ENCODE measurements at regions not wholly inside any gene's neighbourhood (a gene's known extent, or its start where the extent isn't known, plus 50 kb on each side); places are given as distances from the start of the nearest gene placed in this dataset.

- TF ChIP-seq PRRX2 (CRISPR knock-in tag; IDR thresholded peaks at IDR 0.05), result no peak
- no peak for TF ChIP-seq E2F5 (CRISPR knock-in tag; IDR thresholded peaks at IDR 0.05)
- no peak for TF ChIP-seq ERG (CRISPR knock-in tag; IDR thresholded peaks at IDR 0.05)
- TF ChIP-seq MXD4 (CRISPR knock-in tag; IDR thresholded peaks at IDR 0.05; ENCODE audit: borderline replicate concordance), result no peak
- no peak for TF ChIP-seq SOX15 (CRISPR knock-in tag; IDR thresholded peaks at IDR 0.05)
- no peak for TF ChIP-seq ZNF281 (CRISPR knock-in tag; IDR thresholded peaks at IDR 0.05)
- TF ChIP-seq ZNF219 (CRISPR knock-in tag; IDR thresholded peaks at IDR 0.05; ENCODE audit: borderline replicate concordance), result no peak
- no peak for TF ChIP-seq USF1 (CRISPR knock-in tag; IDR thresholded peaks at IDR 0.05)
- no peak for TF ChIP-seq HMGA2 (CRISPR knock-in tag; IDR thresholded peaks at IDR 0.05)
- no peak for ATAC-seq
- Mint-ChIP-seq H3K27ac (no peak overlapping the region), H3K4me3 (no peak overlapping the region), H3K4me1 (peaks cover 2% of the 10 kb centered on the region; the same call in 1 of the 2 replicates), H3K36me3 (no peaks in the 10 kb centered on the region), H3K27me3 (ENCODE audit: low read depth) (no peaks in the 10 kb centered on the region), H3K9me3 (peaks cover 6% of the 10 kb centered on the region; the same call in 1 of the 2 replicates)
- ChIA-PET POLR2A (no interaction called here), CTCF (no interaction called here)
- DNase-seq (ENCODE audit: low spot score), result no peak
Observed at GRCh38 chr5:118224546-118224945, 763.8 kb downstream of the DTWD2 start.

- Mint-ChIP-seq H3K27ac (no peak overlapping the region), H3K27me3 (ENCODE audit: low read depth) (no peaks in the 10 kb centered on the region), H3K36me3 (no peaks in the 10 kb centered on the region), H3K4me1 (no peaks in the 10 kb centered on the region), H3K9me3 (peaks cover 7% of the 10 kb centered on the region; the same call in 1 of the 2 replicates), H3K4me3 (no peak overlapping the region)
- ATAC-seq (no peak), DNase-seq (ENCODE audit: low spot score) (no peak)
- CTCF ChIA-PET, result no interaction called here
- POLR2A ChIA-PET, result no interaction called here
- TF ChIP-seq SOX15 (CRISPR knock-in tag; IDR thresholded peaks at IDR 0.05) (no peak), MLX (CRISPR knock-in tag; IDR thresholded peaks at IDR 0.05) (no peak), ZNF396 (CRISPR knock-in tag; IDR thresholded peaks at IDR 0.05; ENCODE audit: borderline replicate concordance) (no peak), ZNF671 (CRISPR knock-in tag; IDR thresholded peaks at IDR 0.05) (no peak), ARID4B (CRISPR knock-in tag; IDR thresholded peaks at IDR 0.05; ENCODE audit: borderline replicate concordance) (no peak), ATF1 (CRISPR knock-in tag; IDR thresholded peaks at IDR 0.05) (no peak), AR (CRISPR knock-in tag; IDR thresholded peaks at IDR 0.05) (no peak), PRDM15 (CRISPR knock-in tag; IDR thresholded peaks at IDR 0.05) (no peak)
Observed at GRCh38 chr5:118220556-118221195, 767.7 kb downstream of the DTWD2 start.
